PC-3 (cell line): ENCODE measurements at regions not wholly inside any gene's neighbourhood (a gene's known extent, or its start where the extent isn't known, plus 50 kb on each side); places are given as distances from the start of the nearest gene placed in this dataset.

Source experiments
- CTCF ChIP-seq: fragments of 300-600 bp; sonication (generic); conservative IDR thresholded peaks from 2 replicates; pipeline ENCODE4 v1.5.1; 2017; ENCODE audit warnings: antibody characterized with exemption, low read depth, mild to moderate bottlenecking, low read length
- EZH2 ChIP-seq: fragments of 300-600 bp; sonication (generic); IDR thresholded peaks from one replicate; pipeline ENCODE4 v1.6.1; 2017; ENCODE audit warnings: antibody characterized with exemption, mild to moderate bottlenecking, low read length; ENCODE audit not compliant: unreplicated experiment
- EZH2phosphoT487 ChIP-seq: fragments of 300-600 bp; sonication (generic); IDR thresholded peaks from 2 replicates; pipeline ENCODE4 v1.6.1; 2018; ENCODE audit warnings: mild to moderate bottlenecking, antibody characterized with exemption, low read length, borderline replicate concordance

- TF ChIP-seq CTCF, result no peak
- no peak for TF ChIP-seq EZH2
- TF ChIP-seq EZH2phosphoT487, result no peak
Measured at GRCh38 chr13:99666146-99666805, 165.0 kb downstream of the TM9SF2 start.
